NCI-H82 (cell line): ENCODE measurements at regions not wholly inside any gene's neighbourhood (a gene's known extent, or its start where the extent isn't known, plus 50 kb on each side); places are given as distances from the start of the nearest gene placed in this dataset.

Experiments
- DNase-seq: peaks from one replicate; lab custom pipeline; 2025; lab: John Stamatoyannopoulos, UW

DNA sequence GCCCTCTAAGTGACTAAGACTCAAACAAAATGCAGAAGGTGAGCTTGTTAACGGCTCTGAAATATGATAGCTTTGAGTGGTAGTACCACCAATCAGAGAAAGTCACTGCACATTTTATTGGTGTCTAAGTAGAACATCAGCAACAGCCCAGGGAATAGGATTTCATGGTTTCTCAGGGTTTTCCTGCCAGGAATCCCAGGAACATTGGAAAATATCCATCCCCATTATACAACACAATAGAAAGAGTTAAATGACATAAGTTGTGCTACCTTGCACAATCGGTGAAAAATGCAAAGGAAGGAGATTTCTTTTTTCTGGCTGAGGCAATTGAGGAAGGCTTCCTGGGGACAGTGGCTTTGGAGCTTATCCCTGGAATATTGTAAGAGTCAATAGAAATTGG is 283.1 kb downstream of the HLX start:
- peak; percentile 47 for DNase-seq

DNA sequence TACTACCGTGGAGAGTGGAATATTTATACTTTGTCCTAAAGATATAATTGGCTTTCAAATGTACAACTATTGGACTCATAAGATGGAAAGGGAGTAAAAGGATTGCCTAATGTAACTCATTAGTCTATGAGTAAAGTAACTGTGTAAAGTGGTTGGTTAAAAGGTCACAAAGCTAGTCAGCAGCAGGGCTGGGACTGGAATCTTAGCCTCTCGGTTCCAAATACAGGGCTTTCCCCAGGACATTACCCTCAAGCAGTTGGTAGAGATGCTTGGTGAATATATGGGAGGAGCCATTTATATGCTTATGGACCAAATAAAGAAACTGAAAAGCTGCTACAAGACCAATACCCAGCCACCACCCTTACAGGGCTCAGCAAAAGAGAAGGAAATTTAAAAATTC is 283.7 kb downstream of the HLX start:
- DNase-seq, result no peak

DNA sequence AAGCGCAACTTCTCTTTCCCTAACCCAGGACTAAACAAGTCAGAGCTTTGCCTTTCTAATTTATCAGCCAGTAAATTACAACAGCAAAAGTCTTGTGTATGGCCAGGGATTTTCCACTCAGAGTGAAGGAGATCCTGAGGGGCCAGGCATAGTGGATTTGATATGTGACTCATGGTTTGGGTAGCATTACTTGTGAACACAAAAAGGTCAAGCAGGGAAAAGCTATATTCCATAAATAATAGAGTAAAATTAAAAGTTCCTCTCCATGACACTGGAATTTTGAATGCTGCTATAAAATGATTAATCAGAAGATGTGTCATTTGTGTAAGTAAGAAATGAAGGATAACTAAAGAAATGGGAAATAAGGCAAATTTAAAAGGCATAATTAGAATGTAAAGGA is 284.8 kb downstream of the HLX start:
- no peak for DNase-seq

DNA sequence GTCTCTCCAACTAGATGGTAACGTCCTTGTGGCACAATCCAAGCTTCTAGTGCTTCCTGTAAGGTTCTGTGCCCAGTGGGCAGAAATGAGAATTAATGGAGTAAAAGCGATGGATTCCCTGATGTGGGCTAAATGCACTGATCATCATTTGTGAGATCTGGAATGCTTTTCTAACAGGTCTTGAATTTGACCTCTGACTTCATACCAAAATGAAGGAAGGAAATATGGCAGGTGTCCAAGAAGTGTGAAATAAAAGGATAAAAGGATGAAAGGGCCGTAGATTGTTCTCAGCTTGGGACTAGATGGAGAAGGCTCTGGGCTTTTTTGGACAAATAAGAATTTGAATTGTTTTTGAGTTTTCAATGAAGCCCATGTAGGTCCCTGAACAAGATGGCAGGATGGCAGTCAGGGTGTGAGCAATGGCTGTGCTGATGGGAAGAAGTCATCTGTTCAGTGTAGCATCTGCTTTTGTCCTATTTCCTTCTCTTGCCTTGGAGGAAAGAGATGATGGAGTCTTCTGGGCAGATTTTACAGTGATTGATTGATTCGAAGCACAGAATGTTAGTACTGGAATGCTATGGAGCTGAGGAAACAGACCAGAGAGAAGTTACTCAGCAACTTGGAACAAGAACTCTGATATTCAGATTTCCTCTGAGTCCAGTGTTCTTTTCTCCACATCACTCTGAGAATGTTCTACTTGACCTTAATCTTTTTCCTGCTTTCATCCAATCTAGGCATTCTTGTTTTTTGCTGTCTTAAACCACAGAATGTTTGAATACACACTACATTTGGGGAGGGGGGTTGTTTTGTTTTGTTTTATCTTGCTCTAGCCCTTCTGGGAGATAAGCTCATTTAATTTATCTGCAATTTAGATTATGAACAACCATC is 286.0 kb downstream of the HLX start:
- DNase-seq, result no peak

DNA sequence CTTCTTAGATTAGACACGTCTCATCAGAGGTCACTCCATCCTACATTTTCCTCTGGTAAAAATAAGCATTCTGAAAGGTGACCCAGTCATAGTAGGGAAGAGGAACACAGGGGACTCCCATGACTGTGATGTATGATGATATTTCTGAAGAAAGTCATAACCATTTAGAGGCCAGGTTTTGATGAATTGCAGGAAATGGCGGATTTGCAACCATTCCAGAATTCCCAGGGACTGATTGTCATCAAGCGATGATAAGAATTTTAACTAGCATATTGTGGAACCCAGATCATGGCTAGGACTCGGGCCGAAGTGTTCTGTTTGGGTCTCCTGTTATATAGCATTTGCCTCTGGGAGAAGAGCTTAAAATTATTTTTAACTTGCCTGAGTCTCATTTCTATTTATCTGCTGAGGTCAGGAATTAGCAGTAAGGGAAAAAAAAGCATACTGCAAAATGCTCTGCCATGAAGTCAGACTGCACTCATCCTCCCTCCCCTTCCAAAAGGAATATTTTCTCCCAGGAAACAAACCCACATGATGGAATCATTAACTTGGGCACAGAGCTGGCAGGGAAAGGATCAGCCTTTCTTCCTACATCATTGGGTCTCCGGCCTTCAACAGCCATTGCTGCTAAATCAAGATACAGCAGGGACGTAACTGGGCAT is 286.7 kb downstream of the HLX start:
- no peak for DNase-seq

DNA sequence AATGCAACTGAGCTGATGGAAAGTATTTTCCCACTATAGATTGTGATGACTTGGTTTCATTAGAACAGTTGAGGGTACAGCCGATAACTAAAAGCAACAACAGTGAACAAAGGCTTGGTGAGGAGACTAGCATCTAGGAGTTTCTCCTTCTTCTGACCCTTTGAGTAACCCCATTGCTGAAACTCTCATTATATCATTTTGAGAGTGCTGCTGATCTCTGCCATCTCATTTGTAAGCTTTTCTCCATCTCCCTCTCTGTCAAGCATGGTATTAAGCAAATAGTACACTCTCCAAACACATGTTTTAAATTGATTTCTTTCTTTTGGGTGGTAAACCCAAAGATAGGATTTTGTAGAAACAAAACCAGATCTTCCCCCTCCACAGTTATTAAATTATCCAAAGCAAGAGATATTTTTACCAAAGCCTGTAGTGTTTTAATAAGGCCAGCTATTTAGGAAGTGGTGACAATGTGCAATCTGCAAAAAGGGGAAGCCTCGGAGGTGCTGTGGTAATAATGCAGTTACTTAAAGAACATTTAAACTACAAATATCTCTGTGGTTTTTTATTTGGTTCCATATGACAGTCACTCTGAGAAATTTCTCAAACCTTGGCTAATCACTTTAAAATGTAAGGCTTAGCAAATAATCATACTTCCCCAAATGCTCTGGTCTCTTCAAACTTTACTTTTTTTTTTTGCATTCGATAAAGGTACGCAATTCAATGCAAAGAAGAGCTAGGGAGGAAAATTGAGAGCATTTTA is 287.5 kb downstream of the HLX start:
- DNase-seq, result no peak

DNA sequence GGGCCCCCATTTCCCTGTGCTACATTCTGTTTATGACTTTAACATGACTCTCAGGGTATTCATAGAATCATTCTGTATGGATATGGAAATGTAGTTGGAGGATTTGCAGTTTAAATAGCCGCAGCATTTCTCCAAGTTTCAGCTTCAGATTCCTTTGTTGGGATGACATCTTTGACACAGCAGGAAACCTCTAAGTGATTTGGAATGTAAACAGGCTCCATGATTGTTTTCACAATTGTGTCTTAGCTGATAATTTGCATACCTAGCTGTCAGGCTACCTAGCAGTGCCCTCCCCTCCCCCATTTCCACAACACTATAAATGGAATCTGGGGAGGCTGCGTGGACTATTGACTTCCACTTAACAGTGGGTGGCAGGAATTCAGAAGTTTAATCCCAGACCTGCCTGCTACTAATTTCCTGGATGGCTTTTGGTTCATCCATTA is 290.2 kb downstream of the HLX start:
- peak; percentile 36 for DNase-seq

DNA sequence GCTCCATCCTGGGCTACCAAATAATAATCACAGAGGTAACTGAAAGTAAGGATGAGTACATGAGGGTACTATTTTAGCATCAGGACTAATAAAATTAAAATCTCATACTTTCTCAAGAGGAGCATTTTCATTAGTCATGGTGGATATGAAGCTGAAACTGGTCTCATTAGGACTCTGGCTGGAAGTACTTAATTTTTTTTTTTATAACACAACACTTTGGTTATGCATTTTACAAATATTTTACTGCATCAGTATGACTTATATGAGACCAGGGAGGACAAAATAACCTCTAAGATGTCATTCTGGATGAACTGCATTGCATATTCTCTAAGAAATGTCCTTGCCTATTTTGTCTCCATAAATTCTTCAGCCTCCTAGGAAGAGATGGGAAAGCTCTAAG is 290.9 kb downstream of the HLX start:
- DNase-seq, result no peak

DNA sequence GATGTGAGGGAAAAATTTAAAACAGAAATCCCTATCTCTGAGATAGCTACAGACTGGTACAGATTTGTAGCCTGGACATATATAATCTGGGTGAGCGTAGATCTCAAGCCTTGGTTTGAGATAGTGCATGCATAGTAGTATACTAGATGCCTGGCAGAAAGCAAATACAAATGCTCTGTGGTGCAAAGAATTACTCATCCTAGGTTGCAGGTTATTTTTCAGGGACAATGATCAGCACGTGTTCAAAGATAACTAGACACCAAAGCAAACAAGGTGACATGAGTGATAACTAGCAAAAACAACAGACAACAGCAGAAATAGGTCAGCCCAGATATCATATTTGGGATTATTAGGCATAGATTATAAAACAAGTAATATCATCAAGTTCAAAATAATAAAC is 292.5 kb downstream of the HLX start:
- DNase-seq, result no peak

DNA sequence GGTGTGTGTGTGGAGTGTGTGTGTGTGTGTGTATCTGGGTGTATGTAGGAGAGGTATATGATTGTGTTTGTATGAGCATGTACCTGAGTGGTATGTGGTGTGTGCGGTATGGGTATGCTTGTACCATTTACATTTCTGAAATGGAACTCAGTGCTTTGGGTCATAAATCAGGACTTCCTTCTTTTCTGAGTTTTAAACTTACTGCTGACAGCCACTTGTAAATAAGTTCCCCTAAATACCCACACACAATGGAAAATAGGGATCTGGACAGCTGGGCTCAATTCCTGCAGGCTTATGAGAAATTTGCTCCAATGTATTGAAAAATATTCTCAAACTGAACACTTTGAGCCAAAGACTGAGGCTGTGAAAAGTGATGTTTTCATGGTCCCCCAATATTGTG is 293.6 kb downstream of the HLX start:
- DNase-seq, result no peak

DNA sequence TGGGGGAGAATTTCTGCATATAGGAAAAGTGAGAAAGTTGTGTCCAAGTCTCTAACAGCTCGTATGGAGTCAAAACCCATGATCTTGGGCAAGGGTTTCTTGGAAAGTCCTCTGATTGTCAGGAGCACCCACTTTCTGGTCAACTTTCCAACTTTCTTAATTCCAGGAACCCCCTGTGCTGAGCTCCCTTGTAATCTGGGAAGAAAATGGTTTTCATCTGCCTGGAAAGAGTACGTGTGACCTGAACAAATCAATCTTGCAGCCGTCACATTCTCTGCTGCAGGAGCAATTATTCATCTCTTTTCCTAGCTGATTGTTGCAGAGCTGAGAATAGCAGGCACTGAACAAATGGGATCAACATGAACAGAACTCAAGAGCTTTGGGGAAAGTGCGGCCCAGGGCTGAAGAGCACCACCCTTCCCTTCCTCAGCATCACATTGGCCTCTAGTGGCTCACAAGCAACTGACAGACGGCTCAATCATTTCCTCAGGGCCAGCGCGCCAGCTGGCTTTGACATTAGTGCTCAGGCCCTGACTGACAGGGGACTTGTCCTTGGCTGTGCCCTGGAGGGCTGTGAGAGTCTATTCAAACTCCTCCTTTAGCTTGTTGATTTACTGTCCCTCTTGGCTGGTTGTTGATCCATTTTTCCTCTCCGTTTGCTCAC is 295.2 kb downstream of the HLX start:
- peak; percentile 97 for DNase-seq

DNA sequence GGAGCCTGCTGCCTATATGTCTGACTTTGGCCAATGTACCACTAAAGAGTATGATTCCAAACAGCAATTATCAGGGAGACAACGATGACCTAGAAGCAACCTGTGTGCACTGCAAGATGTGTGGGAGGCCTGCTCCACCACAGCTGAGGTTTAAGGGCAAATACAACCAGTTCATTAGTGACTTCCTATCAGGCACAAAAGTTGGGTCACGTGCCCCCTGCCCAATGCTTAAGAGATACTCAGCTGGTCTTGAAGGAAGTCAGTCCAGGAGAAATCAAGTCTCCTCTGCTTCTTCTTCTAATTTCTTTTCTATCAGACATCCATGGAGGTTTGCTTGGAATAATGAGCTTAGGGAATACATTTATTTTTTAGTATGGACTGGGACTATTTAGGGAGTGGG is 296.0 kb downstream of the HLX start:
- no peak for DNase-seq

DNA sequence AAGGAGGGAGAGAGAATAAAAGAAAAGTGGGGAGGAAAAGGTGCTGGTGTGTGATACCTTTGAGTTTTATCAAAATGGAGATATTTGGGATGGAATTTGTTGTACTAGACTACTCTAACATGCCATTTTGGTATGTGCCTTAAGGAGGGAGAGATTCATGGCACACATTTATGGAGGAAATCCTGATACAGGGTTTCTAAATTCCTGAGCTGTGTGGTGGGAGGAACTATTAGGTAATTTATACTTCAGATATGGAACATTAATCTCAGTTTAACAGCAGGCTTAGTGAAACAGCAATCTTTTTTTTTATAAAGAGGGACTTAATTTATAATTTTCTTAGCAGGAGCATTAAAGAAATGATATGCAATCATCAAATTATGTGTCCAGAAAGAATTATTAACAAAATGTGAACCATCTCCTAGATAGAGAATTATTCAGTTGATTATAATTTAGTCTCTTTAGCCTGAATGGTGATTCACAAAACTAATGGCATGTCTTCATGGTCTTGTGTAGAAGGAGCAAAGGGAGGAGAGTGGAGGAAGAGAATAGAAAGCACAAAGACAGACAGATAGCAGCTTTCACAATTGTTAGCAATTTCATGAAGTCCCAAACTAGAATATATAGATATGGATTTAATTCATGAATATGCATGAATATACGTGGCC is 301.6 kb downstream of the HLX start:
- DNase-seq, result no peak

DNA sequence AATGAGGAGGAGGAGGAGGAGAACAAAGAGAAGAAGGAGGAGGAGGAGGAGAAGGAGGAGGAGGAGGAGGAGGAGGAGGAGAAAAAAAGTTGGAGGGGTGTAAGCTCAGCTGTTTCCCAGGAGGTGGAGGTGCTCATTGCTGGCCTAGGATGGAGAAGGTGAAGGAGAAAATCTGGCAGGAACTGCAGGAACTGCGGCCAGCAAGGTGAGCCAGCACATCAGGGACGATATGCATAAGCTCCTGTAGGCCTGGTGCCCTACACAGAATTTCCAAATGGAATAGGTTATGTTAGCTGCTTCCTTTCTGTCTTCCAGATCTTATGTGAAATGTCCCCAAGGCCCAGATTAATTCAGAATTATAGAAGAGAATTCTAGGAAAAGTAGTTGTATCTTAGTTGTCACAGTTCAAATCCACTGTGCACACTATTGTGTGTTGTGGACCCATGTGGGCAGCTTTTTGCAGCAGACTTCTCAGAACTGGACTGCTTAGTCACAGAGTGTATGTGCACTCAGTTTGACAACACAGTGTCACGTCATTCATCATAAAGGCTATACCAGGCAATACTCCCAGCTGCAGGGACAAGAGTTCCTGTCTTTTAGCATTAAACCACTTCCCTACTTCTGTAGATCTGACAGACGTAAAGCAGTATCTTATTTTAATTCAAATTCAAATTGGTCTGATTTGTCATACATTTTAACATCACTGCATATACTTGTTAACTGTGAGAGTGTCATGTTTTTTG is 303.7 kb downstream of the HLX start:
- no peak for DNase-seq

DNA sequence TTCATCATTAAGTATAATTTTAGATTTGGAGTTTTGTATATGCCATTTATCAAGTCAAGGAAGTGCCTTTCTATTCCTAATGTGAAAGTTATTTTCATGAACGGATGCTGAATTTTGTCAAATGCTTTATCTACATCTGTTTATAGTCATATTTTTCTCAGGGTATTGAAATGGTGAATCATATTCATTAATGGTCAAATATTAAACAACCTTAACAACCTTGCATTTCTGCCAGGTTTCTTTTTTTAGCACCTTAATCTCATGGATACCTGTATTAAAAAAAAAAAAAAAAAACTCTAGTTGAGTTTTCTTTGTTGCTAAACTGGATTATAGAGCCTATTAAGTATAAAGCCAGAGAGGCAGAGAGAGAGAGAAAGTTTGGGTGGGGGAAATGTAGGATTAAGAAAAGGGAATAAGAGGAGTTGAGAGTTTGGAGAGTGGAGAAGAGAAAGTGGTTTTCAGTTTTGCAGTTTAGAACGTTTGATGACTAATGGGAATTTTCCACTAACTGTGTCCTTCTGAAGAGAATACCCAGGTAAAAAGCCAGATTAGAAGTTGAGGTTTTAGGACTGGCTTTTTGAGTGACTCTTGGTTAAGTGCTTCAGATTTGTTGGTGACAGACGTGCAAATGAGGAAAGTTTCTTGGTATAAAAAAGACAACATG is 305.0 kb downstream of the HLX start:
- peak; percentile 52 for DNase-seq

DNA sequence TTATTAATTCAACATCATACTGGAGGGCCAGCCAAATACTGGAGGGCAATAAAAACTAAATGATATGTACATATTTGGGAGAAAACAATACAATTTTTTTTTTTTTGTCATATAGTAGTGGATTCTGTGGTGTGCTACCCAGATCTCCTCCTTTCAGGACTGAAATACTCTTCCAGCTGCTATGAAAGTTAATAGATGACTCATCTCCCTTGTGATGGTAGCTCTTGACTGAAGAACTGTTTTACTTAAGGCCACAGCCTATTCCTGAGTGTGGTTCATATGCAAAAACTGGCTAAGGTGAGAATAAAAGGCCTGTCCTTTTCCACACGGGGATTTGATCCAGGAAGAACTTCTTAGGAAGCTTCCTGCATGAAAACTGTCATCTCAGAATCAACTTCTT is 307.9 kb downstream of the HLX start:
- no peak for DNase-seq

DNA sequence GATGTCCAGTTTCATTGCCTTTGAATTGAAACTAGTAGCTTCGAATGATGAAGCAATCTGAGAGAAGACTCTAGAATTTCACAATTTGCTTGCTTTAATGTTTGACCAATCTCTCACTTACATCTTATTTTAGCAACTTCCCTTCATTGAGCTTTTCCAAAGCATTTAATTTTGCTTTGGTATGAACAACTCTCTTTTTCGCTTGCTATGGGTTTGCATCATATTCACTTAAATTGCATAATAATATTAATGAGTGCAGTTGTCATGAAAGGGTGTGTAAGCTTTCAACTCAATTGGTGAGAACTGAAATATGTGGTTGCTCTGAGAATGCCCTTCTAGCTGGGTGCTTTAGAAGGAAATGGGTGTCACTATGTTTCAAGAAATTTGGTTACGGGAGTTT is 309.2 kb downstream of the HLX start:
- DNase-seq, result no peak

DNA sequence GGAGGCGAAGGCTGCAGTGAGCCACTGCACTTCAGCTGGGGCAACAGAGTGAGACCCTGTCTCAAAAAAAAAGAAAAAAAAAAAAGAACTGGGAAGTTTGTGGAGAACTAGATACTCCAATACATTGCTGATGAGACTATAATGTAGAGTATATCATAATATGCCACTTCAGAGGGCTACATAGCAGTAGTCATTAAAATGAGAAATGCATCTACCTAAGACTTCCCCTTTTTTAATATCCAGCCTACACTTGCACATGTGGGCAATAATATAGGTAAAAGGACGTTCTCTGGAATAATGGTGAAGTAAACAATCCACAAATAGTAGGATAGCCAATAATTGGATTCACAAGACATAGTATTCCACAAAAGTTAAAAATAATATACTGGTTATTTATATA is 311.0 kb downstream of the HLX start:
- DNase-seq, result no peak

DNA sequence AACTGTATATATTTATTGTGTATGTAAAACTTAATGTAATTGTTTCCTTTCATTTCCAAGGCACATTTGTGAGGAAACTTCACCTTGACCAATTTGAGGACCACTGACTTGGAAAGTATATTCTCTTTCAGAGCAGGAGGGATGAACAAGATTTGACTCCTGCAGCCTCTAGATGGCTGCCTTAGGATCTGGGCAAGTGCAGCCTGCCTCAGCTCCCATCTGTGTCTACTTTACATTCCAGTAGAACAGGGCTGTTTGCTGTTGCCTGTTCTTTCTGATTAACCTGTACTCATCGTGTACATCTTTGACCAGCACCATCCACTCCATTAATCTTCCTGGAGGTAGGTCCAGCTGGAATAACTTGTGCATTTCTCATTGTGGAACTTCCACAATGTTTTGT is 312.8 kb downstream of the HLX start:
- peak; percentile 34 for DNase-seq

DNA sequence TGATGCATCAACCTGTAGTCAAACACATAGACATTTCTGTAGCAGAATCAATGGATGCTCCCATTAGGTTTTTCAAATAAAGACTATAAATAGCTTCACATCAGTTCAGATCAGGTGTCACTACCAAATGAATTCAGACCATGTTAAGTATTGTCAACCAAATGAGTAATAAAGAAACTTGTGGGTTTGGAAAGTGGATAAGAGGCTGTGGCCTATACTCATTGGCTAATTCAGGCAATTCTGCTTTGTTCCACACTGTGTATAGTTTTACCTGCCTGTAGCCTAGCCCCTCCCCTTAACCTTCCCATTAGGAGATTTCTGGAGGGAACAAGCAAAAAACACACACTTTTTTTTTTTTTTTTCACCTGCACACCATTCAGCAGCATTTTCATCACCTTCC is 321.2 kb downstream of the HLX start:
- DNase-seq, result no peak

DNA sequence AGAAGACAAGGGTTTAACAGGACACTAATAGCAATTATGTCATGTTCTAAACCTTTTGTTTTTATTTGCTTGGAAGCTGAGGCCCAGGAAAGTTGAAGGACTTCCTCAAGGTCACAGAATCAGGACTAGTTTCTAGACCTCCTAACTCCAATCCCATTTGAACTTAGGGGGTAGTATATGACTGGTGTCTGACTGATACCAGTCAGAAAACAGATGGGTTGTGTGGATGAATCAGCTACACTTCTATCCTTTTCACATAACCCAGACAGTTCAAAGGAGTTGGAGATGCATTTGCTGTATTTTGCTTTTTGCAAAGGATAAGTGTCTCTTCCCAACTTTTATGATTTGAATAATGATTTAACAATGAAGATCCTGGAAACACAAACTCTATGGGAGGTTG is 322.5 kb downstream of the HLX start:
- DNase-seq, result no peak
